ENCODE measurements at regions not wholly inside any gene's neighbourhood (a gene's known extent, or its start where the extent isn't known, plus 50 kb on each side); places are given as distances from the start of the nearest gene placed in this dataset.

GRCh38 chr1:195909061-195909460 lies 699.2 kb downstream of the KCNT2 start:
- DNase-seq (ENCODE audit: low spot score) = no peak
- H3K4me3 ChIP-seq = no peak overlapping the region
- TF ChIP-seq CTCF (IDR thresholded peaks at IDR 0.05) = no peak
- H3K27ac ChIP-seq = no peak overlapping the region

GRCh38 chr1:195908121-195908520 lies 700.1 kb downstream of the KCNT2 start:
- H3K27ac ChIP-seq = no peak overlapping the region
- TF ChIP-seq CTCF (IDR thresholded peaks at IDR 0.05) = no peak
- no peak for DNase-seq (ENCODE audit: low spot score)
- no peak overlapping the region for H3K4me3 ChIP-seq

GRCh38 chr1:195903203-195903602 lies 705.0 kb downstream of the KCNT2 start:
- Histone ChIP-seq H3K4me3 (no peak overlapping the region), H3K27ac (no peak overlapping the region)
- DNase-seq (ENCODE audit: low spot score) = no peak
- no peak for TF ChIP-seq CTCF (IDR thresholded peaks at IDR 0.05)

GRCh38 chr1:195902779-195903178 lies 705.5 kb downstream of the KCNT2 start:
- Histone ChIP-seq H3K27ac (no peak overlapping the region), H3K4me3 (no peak overlapping the region)
- no peak for DNase-seq (ENCODE audit: low spot score)
- TF ChIP-seq CTCF (IDR thresholded peaks at IDR 0.05) = no peak

- no peak for TF ChIP-seq CTCF (IDR thresholded peaks at IDR 0.05)
- no peak for DNase-seq (ENCODE audit: low spot score)
- Histone ChIP-seq H3K4me3 (no peak overlapping the region), H3K27ac (no peak overlapping the region)
These were observed 708.4 kb downstream of the KCNT2 start for GRCh38 chr1:195899762-195900352.

GRCh38 chr1:195898924-195899323 lies 709.3 kb downstream of the KCNT2 start:
- DNase-seq (ENCODE audit: low spot score) = no peak
- no peak for TF ChIP-seq CTCF (IDR thresholded peaks at IDR 0.05)
- Histone ChIP-seq H3K27ac (no peak overlapping the region), H3K4me3 (no peak overlapping the region)

- Histone ChIP-seq H3K27ac (no peak overlapping the region), H3K4me3 (no peak overlapping the region)
- no peak for DNase-seq (ENCODE audit: low spot score)
- no peak for TF ChIP-seq CTCF (IDR thresholded peaks at IDR 0.05)
These were observed 709.9 kb downstream of the KCNT2 start for GRCh38 chr1:195898373-195898772.
